CD4-positive, alpha-beta T cell treated with Interleukin-1 beta for 1 hour (primary cell): ENCODE measurements at regions not wholly inside any gene's neighbourhood (a gene's known extent, or its start where the extent isn't known, plus 50 kb on each side); places are given as distances from the start of the nearest gene placed in this dataset.

ENCODE experiments used
- DNase-seq, 2 donors: peaks; one replicate each; pipeline ENCODE4 v3.0.0-alpha.2; 2020 to 2022

DNA sequence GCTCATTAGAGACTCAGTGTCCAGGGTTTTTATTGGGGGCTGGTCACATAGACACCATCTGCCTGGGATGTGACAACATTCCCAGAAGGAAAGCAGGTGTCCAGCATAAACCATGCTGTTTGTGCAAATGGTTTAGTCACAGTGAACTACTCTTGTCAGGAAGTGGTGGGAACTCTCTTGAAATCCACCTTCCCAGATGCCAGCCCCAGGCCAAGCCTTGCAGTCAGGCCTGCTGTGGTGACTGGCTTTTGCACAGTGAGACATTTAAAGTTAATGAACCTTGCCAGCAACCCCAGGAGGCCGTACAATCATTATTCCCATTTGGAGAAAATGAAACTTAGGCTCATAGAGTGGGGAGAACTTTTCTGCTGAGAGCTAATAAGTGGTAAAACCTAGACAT is 242.5 kb upstream of the KCNG1 start:
- no peak for DNase-seq

DNA sequence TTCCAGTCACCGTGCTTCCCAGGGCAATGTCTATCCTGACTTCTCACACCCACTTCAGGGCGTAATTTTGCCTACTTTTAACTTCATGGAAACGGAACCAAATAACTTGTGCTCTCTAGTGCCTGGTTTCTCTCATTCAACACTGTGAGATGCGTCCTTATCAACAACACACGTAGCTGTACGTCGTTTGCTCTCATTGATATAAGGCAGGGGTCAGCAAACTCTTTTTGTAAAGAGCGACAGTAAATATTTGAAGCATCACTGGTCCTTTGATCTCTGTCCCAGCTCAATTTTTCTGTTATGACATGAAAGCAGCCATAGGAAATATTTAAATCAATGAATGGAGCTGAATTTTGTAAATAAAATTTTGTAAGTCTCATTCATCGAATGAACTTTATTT is 239.3 kb upstream of the KCNG1 start:
- DNase-seq = no peak

DNA sequence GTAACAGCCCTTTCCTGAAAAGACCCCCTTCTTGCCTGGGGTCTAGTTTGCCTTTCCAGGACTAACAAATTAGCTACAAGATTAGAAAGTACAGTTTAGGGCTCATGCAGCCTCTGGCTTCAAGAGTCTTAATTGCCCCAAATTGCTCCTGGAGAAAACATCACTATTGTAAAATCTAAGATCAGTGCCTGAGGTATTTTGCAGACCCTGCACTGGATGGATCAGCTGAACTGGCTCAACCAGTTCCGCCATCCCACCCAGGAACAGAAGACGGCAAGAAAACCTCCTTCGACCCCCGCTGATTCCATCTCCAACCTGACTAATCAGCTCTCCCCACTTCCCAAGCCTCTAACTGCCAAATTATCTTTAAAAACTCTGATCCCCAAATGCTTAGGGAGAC is 236.5 kb upstream of the KCNG1 start:
- DNase-seq = no peak

DNA sequence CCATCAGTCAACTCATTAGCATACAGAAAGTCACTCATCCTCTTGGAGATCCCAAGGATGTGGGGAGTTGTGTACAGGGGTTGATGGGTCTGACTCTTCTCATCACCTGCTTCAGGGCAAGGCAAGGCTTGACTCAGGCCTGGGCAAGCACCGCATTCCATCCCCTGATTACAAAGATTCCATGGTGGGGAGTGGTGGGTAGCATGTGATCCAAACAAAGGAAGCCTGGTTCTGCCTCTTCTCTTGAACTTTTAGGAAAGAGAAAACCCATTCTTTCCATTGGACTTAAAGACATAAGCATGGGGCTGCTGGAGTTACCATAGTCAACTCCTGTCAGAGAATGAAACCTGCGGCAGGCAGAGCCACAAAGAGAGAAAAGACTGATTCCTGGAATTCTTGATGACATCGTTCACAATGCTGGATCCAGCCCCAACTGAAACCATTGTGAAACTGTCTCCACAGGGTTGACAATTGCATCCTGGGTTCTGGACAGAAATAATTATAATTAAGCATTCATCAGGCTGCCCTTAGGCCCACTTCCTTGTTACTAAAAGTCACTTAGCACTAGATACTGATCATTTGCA is 235.8 kb upstream of the KCNG1 start:
- DNase-seq = no peak

DNA sequence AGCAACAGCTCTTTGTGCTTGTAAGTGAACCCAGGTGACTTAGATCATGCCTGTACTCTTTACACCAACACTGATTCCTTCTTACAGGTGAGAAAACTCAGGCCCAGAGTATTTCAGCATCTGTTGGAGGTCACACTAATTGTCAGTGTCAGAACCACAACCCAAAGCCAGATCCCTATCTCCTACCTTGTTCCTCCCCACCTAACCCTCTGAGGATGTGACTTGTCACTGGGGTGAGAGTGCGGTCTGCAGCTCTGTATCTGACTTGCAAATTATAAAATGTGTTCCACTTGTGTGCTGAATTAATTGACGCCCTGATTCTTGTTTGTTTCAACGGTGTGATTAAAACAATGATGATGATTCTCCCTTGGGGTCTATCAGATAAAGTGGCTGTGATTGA is 232.5 kb upstream of the KCNG1 start:
- DNase-seq = no peak

DNA sequence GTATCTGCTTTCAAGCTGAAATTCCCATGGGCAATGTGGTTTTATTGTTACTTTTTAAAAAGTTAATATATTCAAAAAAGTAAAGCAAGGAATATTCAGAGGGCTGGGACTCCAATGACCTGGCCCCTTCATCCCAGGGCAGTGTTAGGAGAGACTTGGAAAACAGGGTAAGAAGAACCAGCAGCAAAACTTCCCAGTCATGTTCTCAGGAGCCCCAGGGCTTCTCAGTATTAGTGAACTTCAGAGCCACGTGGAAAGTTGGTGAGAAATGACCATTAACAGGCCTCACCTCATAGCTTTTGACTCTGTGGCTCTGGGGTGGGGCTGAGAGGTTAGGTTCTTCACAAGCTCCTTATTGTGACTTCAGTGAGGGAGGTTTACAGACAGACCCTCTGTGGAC is 230.4 kb upstream of the KCNG1 start:
- no peak for DNase-seq

DNA sequence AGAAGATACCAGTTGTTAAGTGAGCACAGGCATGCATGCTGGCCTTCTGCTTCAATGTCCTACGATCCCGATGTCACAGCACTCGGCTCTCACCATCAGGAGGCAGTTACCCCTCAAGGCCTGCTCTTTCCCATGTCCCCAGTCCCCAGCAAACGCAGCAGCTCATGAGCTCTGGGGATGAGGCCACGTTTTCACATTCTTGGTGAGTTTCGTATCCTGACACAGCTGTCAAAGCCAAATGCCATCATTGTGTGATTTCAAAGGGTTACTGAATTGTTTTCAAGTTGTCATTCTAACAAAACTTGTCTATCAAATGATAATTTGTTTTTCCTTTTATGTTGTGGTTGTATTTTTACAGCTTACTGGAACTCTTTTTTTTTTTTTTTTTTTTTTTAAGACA is 226.9 kb upstream of the KCNG1 start:
- DNase-seq = no peak

DNA sequence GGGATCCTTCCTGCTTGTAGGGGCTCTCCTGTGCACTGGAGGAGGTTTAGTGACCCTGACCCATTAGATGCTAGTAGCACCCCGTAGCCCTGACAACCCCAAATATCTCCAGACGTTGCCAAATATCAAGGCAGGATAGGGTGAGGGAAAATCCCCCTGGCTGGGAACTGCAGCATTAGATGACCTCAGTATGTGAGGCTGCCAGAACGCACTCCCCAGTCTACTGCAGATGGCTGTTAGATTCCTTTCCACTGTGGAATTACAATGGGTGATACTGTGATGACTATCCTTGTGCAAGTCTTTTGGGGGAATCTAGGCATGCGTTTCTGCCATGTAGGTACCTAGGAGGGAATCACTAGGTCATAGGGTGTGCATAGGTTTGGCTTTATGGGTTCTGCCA is 226.3 kb upstream of the KCNG1 start:
- no peak for DNase-seq

DNA sequence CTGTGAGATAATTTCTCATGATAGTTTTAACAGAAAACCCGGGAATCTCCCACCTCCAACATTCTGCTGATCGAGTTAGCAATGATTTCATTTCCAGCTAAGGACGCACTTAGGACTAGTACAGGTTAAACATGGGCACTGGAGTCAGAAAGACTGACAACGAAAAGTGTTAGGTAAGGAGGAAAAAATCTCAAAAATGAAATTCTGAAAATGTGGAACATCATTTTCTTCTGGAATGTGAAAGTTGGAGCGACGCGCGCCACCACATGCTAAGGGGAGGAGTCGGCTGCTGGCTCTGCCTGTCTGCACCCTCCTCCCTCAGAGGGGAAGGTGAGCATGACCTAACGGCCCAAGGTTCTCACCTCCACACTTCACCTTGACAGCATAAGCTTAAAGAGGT is 221.6 kb upstream of the KCNG1 start:
- no peak for DNase-seq

DNA sequence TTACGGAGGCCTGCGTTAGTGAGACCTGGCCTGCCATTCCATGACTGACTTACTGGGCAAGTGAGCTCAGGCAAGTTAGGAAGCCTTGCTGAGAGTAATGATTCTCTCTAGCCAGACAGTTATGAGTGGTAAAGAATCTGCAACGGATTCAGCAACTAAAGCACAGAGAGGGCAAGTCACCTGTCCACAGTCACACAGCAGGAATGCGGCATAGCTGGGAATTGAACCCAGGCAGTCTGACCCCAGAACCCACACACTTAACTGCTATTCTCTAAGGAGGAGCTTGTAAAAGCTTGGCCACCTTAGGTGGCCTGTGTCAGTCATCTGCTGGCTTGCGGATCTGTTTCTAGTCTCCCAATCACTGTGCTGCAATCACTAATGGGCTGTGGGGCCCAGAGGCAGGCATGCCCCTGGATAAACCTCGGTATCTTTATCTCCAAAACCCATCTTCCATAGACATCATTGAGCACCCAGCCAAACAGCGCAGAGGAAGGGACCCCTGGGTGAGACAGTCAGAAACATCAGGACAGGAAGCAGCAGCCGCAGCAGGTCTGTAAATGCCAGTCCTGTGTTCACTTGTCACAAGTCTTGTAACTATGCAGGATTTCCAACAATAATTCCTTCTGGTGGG is 215.9 kb upstream of the KCNG1 start:
- no peak for DNase-seq

DNA sequence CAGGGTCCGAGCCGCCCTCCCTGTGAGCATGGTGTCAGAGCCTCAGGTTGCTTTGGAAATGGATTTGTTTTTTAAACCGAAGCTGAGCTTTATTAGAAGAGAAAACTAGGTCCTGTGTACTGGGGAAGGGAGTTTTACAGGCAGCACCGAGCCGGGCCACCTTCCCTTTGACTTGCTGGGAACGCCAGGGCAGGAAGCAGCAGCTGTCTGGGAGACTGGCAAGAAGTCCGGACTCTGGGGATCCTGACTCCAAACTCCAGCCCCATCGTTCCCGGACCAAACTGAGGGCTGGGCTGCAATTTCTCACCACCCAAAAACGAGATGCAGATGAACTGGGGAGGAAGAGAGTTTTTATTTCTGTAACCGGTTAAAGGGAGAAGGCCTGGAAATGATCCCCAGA is 214.9 kb upstream of the KCNG1 start:
- no peak for DNase-seq

DNA sequence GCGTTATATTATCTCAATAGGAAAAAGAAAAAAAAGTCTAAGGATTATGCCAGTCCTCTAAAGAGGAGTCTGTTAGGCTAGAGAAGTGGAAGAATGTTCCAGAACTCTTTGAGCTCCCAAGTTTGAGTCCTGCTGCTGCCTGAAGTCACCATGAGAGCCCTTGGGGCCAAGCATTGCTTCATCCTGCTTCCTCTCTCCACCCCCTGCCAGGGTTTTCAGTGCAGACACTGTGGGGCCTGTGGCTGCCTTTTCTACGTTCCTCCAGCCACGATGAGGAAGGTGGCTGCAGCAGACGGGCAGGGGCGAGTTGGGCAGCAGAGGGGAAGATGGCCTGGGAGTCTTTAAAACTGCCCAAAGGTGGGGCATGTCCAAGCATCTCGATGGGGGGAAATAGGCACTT is 214.4 kb upstream of the KCNG1 start:
- DNase-seq = no peak

DNA sequence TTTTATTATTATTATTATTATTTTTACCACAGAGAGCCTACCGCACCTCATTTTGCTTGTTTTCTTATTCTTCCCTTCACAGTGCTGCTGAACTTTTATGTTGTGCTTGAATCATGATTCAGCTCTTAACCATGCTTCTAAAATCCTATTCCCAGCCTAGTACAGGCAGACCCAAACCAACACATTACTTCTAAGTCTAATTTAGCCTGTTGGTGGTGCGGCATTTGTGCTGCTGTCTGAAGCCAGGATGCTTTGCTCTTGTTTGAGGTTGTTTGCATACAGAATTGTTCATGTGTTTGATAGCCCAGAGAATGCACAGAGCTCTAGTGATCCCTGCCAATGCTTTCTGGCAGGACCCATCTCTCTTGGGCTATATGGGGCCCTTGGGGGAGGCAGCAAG is 213.5 kb upstream of the KCNG1 start:
- no peak for DNase-seq

DNA sequence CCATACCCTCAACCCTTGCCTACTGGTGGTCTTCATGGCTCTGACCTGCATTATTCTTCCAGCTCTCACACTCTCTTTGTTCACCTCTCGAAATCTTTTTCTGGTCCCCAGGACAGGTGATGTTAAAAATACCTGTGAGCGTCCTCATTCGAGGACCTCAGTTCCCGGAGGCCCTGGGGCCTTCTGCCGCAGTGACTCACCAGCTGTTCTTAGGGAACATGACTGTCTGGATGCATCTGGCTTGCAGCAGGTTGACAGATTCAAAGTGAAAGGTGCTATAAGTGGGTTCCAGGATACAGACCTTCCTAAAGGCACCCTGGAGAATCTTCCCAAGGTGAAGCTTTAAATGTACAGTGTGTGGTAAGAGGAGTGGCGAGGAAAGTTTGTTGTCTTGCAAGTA is 210.4 kb upstream of the KCNG1 start:
- DNase-seq = no peak

DNA sequence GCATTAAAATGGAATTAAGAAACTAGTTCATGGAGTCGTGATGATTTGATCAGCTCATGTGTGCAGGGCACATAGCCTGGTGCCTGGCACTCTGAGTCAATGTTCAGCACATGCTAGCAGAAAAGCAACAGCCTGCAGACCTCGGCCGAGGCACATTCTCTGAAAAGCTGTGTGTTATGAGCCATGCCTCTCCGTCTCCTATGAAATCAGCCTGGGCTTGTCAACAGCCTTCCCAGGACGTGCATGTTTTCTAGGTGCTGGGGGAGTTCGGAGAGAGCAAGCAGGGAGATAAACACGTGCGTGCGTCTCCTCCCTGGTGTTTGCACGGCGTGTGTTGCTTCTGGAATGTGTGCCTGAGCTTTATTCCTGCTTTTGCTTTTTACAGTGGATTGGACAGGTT is 207.8 kb upstream of the KCNG1 start:
- DNase-seq = no peak

DNA sequence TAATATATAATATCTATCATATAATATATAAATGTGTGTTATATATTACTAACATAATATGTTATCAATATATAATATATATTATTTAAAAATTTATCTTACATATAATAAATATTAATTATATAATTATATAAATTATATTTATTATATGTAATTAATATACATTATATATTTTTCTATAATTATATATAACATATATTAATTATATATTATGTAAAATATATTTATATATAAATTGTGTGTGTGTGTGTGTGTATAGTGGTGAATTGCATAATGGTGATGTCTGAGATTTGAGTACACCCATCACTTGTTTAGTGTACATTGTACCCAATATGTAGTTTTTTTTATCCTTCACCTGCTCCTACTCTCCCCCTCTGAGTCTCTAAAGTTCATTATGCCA is 205.9 kb upstream of the KCNG1 start:
- no peak for DNase-seq

DNA sequence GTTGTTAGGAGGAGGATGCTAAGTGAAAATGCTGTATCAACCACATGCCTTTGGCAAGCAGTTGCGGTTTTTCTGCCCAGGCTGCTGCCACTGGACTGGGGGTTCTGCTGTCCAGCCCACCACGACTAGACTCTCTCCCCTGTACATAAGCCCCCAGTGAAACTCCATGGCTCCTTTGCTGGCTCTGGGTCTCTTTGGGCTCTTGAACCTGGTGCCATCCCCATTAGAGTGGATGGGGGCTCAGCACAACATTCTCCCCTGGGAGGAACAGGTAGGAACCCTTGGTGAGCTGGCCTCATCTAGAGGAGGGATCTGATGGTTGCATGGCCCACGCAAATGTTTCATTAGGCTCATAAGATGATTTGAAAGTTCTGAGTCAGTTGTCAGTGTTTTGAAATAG is 204.8 kb upstream of the KCNG1 start:
- DNase-seq = no peak

DNA sequence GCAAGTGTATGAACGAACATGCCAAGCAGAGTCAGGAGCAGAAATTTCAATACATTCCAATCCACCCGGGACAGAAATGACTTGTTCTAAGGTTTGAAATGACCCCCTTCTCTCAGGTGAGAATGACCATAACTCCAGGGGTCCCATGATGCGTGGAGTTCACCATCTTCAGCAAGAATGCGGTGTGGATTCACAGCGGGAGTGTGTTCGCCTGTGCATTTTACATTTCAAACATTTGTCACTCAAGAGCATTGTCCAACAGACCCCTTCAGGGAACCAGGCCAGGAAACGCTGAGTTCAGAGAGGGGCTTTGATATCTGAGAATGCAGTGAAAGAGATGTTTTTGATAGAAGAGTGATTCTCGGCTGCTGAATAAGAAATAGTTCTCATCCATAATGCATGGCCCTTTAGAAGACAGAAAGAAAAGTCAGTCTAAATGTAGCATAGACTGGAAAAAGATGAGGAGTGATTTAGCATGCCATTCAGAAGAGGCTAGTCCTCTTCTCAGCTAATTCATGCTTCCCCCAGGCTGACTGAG is 200.3 kb upstream of the KCNG1 start:
- no peak for DNase-seq

DNA sequence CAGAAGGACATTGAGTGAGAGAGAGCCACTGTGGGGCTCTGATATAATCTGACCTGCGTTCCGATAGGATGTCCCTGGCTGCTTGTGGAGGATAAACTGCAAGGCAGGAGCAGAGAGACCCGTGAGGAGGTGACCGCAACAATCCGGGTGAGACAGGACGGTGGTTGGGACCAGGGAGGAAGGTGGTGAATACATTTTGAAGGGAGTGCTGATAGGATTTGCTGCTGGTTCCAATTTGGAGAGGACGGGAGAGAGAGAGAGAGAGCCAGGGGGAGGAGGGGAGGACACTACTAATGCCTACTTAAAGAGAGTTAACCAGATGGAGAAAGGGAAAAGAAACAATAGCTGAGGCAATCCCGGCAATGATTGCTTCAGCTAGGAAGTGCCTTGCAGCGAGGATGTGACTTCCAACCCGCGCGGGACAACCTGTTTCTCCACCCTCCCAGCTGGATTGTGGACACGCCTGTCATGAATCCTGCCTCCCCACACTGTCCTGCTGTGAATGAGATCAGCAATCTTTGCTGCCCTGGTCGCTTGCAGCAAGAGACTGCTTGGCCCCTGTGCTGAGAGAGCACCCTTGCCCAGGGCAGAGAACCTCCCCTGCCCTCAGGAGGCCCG is 199.0 kb upstream of the KCNG1 start:
- no peak for DNase-seq

DNA sequence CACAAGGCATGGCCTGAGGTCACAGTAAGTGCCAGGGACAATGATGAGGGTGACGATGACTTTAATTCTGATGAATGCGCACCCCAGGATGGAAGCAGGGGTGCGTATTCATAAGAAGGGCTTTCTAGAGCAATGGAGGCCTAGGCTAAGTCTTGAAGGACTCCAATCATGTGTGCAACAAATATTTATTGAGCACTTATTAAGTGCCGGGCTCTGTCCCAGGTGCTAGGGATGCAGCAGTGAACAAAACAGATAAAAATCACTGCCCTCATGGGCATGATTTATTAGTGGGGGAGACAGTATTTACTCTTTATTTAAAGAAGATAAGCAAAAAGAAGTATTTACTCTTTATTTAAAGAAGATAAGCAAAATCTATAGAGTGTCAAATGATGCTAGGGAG is 198.2 kb upstream of the KCNG1 start:
- no peak for DNase-seq

DNA sequence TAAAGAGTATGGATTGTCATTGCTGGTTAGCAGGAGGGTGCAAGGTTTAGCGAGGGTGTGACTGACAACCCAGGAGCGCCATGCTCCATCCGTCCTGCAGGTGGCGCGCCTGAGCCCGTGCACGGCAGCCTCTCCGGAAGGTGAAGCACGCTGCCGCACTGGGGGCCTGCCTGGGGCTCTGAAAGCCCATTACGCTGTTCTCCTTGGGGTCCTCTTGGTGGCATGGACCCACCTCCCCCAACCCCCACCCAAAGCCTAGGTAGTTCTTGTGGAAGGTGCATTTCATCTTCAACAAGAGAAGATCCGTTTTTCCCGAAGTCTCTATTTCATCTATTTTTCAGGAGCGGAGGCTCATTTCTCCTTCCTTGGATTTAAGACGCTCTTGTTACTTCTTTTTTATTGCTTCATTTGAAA is 197.4 kb upstream of the KCNG1 start:
- DNase-seq = peak; percentile 29 to 43

DNA sequence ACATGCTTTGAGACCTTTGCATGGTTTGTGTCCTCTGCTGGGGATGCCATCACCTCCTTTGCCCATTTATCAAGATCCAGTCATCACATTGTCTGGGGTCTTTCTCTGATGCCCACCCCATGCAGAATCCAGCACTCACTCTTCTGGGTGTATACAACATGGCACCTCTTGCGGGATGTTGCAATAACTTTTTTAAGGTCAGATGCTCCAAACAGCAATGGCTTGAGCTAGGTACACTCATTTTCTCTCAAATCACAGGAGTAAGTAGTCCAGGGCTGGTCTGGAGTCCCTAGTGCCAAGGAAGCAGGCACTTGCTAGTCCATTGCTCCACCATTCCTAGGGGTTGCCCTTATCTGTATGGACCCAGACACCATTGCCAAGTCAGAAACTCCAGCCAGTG is 196.6 kb upstream of the KCNG1 start:
- no peak for DNase-seq

DNA sequence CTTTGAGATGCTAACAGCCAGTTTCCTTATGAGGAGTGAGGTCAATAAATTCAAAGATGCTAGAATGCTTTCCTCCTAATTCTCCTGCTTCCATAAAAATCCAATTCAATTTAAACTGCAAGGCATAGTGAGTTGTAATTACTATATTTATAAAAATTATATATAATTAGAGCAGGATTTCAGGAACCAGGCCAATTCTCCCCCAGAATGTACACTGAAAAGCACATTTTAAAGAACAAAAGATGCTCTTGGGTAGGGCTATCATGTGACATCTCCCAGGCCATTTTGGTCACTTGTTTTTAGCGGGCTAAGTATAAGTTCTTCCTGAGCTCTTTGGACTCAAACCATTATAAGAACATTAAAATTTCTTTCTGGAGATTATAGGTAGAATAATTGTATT is 195.7 kb upstream of the KCNG1 start:
- DNase-seq = no peak

DNA sequence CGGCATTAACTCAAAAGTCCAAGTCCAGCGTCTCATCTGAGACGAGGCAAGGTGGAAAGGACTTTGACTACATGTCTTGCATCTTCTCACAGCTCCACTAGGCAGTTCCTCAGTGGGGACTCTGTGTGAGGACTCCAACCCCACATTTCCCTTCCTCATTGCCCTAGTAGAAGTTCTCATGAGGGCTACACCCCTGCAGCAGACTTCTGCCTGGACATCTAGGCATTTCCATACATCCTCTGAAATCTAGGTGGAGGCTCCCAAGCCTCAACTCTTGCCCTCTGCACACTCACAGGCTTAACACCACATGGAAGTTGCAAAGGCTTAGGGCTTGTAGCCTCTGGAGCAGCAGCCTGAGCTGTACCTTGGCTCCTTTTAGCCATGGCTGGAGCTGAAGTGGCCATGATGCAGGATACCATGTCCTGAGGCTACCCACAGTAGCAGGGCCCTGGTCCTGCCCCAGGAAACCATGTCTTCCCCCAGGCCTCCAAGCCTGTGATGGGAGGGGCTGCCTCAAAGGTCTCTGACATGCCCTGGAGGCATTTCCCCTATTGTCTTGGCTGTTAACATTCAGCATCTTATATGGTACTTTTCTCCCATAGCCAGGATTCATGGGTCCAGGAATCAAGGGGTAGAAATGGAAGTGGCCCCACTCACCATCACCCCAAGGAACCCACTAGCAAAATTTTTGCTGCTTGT is 194.6 kb upstream of the KCNG1 start:
- no peak for DNase-seq
